Stomach (tissue), 4 donors: ENCODE measurements at regions not wholly inside any gene's neighbourhood (a gene's known extent, or its start where the extent isn't known, plus 50 kb on each side); places are given as distances from the start of the nearest gene placed in this dataset.

ENCODE experiments used
- CTCF ChIP-seq, 7 experiments: fragments of 450-650 bp in 4 of 7; fragments of 200-600 bp in 3 of 7; sonication (generic) in 3 of 7; IDR thresholded peaks; one replicate each; pipeline ENCODE4 v1.5.1; 2016 to 2019; ENCODE audit warnings: antibody characterized with exemption in 7 of 7, control low read depth in 2 of 7, mild to moderate bottlenecking in 1 of 7
- EP300 ChIP-seq: sonication (generic); formaldehyde crosslinking; IDR thresholded peaks from one replicate; pipeline ENCODE4 v1.6.1; 2017; ENCODE audit warnings: antibody characterized with exemption
- POLR2A ChIP-seq, 4 donors: fragments of 450-650 bp; IDR thresholded peaks; one replicate each; pipeline ENCODE4 v1.6.1; 2016; ENCODE audit warnings: antibody characterized with exemption in 4 of 4, control low read depth in 2 of 4, mild to moderate bottlenecking in 1 of 4, moderate library complexity in 1 of 4
- POLR2AphosphoS5 ChIP-seq, 3 donors: sonication (generic); formaldehyde crosslinking; IDR thresholded peaks; one replicate each; pipeline ENCODE4 v1.6.1; 2016; ENCODE audit warnings: antibody characterized with exemption in 3 of 3

GRCh38 chr13:71260246-71260645 lies 606.8 kb downstream of the DACH1 start:
- TF ChIP-seq CTCF (IDR thresholded peaks at IDR 0.05), result no peak
- TF ChIP-seq POLR2A (IDR thresholded peaks at IDR 0.05), result no peak
- TF ChIP-seq EP300, result no peak
- TF ChIP-seq POLR2AphosphoS5 (IDR thresholded peaks at IDR 0.05), result no peak
